ENCODE measurements at regions not wholly inside any gene's neighbourhood (a gene's known extent, or its start where the extent isn't known, plus 50 kb on each side); places are given as distances from the start of the nearest gene placed in this dataset.

GRCh38 chr10:128373071-128373749 lies 247.0 kb upstream of the MKI67 start:
- Mint-ChIP-seq H3K9me3 (no peaks in the 10 kb centered on the region), H3K36me3 (ENCODE audit: low read depth) (no peaks in the 10 kb centered on the region), H3K4me1 (peaks cover 10% of the 10 kb centered on the region), H3K27ac (no peak overlapping the region), H3K27me3 (ENCODE audit: low read depth, poor library complexity) (peaks cover 26% of the 10 kb centered on the region), H3K4me3 (no peak overlapping the region)
- TF ChIP-seq, protein P1, sequence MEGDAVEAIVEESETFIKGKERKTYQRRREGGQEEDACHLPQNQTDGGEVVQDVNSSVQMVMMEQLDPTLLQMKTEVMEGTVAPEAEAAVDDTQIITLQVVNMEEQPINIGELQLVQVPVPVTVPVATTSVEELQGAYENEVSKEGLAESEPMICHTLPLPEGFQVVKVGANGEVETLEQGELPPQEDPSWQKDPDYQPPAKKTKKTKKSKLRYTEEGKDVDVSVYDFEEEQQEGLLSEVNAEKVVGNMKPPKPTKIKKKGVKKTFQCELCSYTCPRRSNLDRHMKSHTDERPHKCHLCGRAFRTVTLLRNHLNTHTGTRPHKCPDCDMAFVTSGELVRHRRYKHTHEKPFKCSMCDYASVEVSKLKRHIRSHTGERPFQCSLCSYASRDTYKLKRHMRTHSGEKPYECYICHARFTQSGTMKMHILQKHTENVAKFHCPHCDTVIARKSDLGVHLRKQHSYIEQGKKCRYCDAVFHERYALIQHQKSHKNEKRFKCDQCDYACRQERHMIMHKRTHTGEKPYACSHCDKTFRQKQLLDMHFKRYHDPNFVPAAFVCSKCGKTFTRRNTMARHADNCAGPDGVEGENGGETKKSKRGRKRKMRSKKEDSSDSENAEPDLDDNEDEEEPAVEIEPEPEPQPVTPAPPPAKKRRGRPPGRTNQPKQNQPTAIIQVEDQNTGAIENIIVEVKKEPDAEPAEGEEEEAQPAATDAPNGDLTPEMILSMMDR (IDR thresholded peaks at IDR 0.05) = no peak
- DNase-seq = no peak

DNA sequence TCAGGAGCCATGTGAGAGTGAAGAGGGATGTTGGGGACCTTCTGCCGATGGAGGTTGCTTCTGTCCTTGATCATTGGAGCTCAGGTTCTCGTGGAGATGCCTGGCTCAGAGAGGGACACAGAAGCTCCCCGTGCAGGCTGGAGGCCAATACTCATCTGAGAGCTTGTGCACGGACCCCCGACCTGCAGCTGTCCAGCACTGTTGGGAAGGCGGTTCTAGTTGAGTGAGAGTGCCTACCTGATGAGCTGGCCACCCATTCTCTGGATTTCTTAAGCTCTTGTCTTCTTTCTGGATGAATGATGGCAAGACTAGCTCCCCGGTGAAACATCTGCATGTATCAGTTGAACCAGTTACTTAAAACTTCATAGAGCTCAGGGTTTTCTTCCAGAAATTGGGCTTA lies 247.6 kb upstream of the MKI67 start:
- DNase-seq = no peak
- Mint-ChIP-seq H3K9me3 (no peaks in the 10 kb centered on the region), H3K27me3 (ENCODE audit: low read depth, poor library complexity) (peaks cover 26% of the 10 kb centered on the region), H3K4me3 (no peak overlapping the region), H3K36me3 (ENCODE audit: low read depth) (no peaks in the 10 kb centered on the region), H3K27ac (no peak overlapping the region), H3K4me1 (peaks cover 14% of the 10 kb centered on the region)
- TF ChIP-seq, protein P1 (IDR thresholded peaks at IDR 0.05) = no peak

- peaks cover 19% of the 10 kb centered on the region for H3K4me1 Mint-ChIP-seq
- H3K9me3 Mint-ChIP-seq = no peaks in the 10 kb centered on the region
- H3K27ac Mint-ChIP-seq = no peak overlapping the region
- TF ChIP-seq, protein P1 (IDR thresholded peaks at IDR 0.05) = no peak
- H3K36me3 Mint-ChIP-seq (ENCODE audit: low read depth) = no peaks in the 10 kb centered on the region
- H3K4me3 Mint-ChIP-seq = no peak overlapping the region
- DNase-seq = no peak
- peaks cover 34% of the 10 kb centered on the region for H3K27me3 Mint-ChIP-seq (ENCODE audit: low read depth, poor library complexity)
These were observed 248.9 kb upstream of the MKI67 start for GRCh38 chr10:128375171-128375570.

DNA sequence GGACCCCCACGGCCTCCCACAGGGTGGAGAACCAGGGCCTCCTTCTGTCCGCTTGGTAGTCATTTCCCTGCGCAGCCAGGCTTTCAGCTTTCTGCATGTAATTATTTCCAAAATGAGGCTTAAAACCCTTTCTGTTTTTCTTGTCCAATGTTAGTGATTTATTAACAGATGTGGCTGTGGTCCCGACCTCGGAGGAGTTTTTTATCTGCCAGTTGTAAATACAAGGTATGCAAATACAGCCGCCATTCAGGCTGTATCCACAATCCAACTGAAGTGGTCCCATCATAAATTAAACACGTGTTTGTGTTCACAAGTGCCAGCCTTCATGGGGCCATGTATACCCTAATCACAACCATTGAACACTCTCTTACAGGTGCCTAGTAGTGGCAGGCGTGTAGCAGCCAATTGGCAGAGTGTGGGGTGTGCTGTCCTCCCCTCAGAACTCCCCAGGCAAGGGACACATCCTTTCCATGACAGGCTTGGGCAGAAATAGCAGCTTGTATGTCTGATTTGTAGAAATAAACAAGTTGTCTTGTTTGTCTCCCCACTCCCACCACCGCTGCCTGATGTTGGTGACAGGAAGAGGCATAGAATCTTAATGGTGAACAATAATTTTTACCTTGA lies 251.3 kb upstream of the MKI67 start:
- Mint-ChIP-seq H3K9me3 (no peaks in the 10 kb centered on the region), H3K4me3 (no peak overlapping the region), H3K4me1 (peaks cover 25% of the 10 kb centered on the region), H3K27ac (no peak overlapping the region), H3K36me3 (ENCODE audit: low read depth) (no peaks in the 10 kb centered on the region), H3K27me3 (ENCODE audit: low read depth, poor library complexity) (peaks cover 32% of the 10 kb centered on the region)
- DNase-seq = no peak
- TF ChIP-seq, protein P1 (IDR thresholded peaks at IDR 0.05) = no peak

- no peaks in the 10 kb centered on the region for H3K9me3 Mint-ChIP-seq
- H3K36me3 Mint-ChIP-seq (ENCODE audit: low read depth) = no peaks in the 10 kb centered on the region
- TF ChIP-seq, protein P1 (IDR thresholded peaks at IDR 0.05) = no peak
- H3K27me3 Mint-ChIP-seq (ENCODE audit: low read depth, poor library complexity) = peaks cover 32% of the 10 kb centered on the region
- DNase-seq = no peak
- no peak overlapping the region for H3K4me3 Mint-ChIP-seq
- H3K27ac Mint-ChIP-seq = no peak overlapping the region
- peaks cover 25% of the 10 kb centered on the region for H3K4me1 Mint-ChIP-seq
These were observed 251.8 kb upstream of the MKI67 start for GRCh38 chr10:128377988-128378387.

- H3K4me1 Mint-ChIP-seq = peaks cover 51% of the 10 kb centered on the region
- peaks cover 7% of the 10 kb centered on the region for H3K9me3 Mint-ChIP-seq
- DNase-seq = no peak
- H3K27me3 Mint-ChIP-seq (ENCODE audit: low read depth, poor library complexity) = peaks cover 29% of the 10 kb centered on the region
- H3K27ac Mint-ChIP-seq = no peak overlapping the region
- H3K36me3 Mint-ChIP-seq (ENCODE audit: low read depth) = peaks cover 5% of the 10 kb centered on the region
- H3K4me3 Mint-ChIP-seq = no peak overlapping the region
- TF ChIP-seq, protein P1 (IDR thresholded peaks at IDR 0.05) = no peak
These were observed 254.7 kb upstream of the MKI67 start for GRCh38 chr10:128380946-128381345.
